H9 (cell line): ENCODE measurements at regions not wholly inside any gene's neighbourhood (a gene's known extent, or its start where the extent isn't known, plus 50 kb on each side); places are given as distances from the start of the nearest gene placed in this dataset.

ENCODE experiments used
- DNase-seq: peaks from one replicate; pipeline ENCODE4 v3.0.0-alpha.2; 2017
- H2AFZ ChIP-seq: one replicate; pipeline ENCODE4 v1.6.1; 2013; ENCODE audit warnings: mild to moderate bottlenecking, low read length, control low read depth, moderate library complexity
- H2AK5ac ChIP-seq: 2 replicates; pipeline ENCODE4 v1.6.1; 2013; ENCODE audit warnings: low read length, control low read depth, mixed read lengths; ENCODE audit not compliant: insufficient read length
- H2BK120ac ChIP-seq: one replicate; pipeline ENCODE4 v1.6.1; 2013; ENCODE audit warnings: low read depth, mild to moderate bottlenecking, low read length, control low read depth, inconsistent platforms; ENCODE audit not compliant: poor library complexity, severe bottlenecking
- H2BK12ac ChIP-seq: 2 replicates; pipeline ENCODE4 v1.6.1; 2013; ENCODE audit warnings: low read length, control low read depth, mixed read lengths, low read depth; ENCODE audit not compliant: insufficient read length
- H2BK15ac ChIP-seq: 2 replicates; pipeline ENCODE4 v1.6.1; 2013; ENCODE audit warnings: low read depth, low read length, control low read depth
- H2BK20ac ChIP-seq: one replicate; pipeline ENCODE4 v1.6.1; 2013; ENCODE audit warnings: low read depth, mild to moderate bottlenecking, low read length, control low read depth, inconsistent platforms; ENCODE audit not compliant: poor library complexity, severe bottlenecking
- H2BK5ac ChIP-seq: 2 replicates; pipeline ENCODE4 v1.6.1; 2013; ENCODE audit warnings: low read length, control low read depth, mixed read lengths; ENCODE audit not compliant: insufficient read length
- H3K14ac ChIP-seq: 2 replicates; pipeline ENCODE4 v1.6.1; 2013; ENCODE audit warnings: low read length, control low read depth; ENCODE audit not compliant: insufficient read depth
- H3K18ac ChIP-seq: 2 replicates; pipeline ENCODE4 v1.6.1; 2013; ENCODE audit warnings: low read depth, mild to moderate bottlenecking, mixed read lengths, low read length, control low read depth; ENCODE audit not compliant: insufficient read length
- H3K23ac ChIP-seq: 2 replicates; pipeline ENCODE4 v1.6.1; 2013; ENCODE audit warnings: low read length, control low read depth, mixed read lengths, low read depth; ENCODE audit not compliant: insufficient read length
- H3K23me2 ChIP-seq: 2 replicates; pipeline ENCODE4 v1.6.1; 2013; ENCODE audit warnings: low read depth, mild to moderate bottlenecking, mixed read lengths, low read length, control low read depth; ENCODE audit not compliant: insufficient read length, poor library complexity, severe bottlenecking
- H3K27ac ChIP-seq: 2 replicates; pipeline ENCODE4 v1.5.1; 2013; ENCODE audit warnings: low read length, control low read depth, mixed read lengths, low read depth; ENCODE audit not compliant: insufficient read length
- H3K27me3 ChIP-seq: 2 replicates; pipeline ENCODE4 v1.6.1; 2013; ENCODE audit warnings: low read length, control low read depth, inconsistent platforms; ENCODE audit not compliant: insufficient read depth
- H3K4ac ChIP-seq: 2 replicates; pipeline ENCODE4 v1.6.1; 2013; ENCODE audit warnings: low read depth, mild to moderate bottlenecking, control low read depth, inconsistent platforms, low read length, moderate library complexity
- H3K4me1 ChIP-seq: 2 replicates; pipeline ENCODE4 v1.6.1; 2013; ENCODE audit warnings: low read length, control low read depth, inconsistent platforms; ENCODE audit not compliant: insufficient read depth
- H3K4me2 ChIP-seq: 2 replicates; pipeline ENCODE4 v1.6.1; 2013; ENCODE audit warnings: low read length, control low read depth, mixed read lengths; ENCODE audit not compliant: insufficient read length, insufficient read depth
- H3K56ac ChIP-seq: 2 replicates; pipeline ENCODE4 v1.6.1; 2013; ENCODE audit warnings: low read depth, mild to moderate bottlenecking, mixed read lengths, low read length, control low read depth; ENCODE audit not compliant: insufficient read length
- H3K79me1 ChIP-seq: 2 replicates; pipeline ENCODE4 v1.6.1; 2013; ENCODE audit warnings: low read depth, mild to moderate bottlenecking, moderate library complexity, low read length, control low read depth, inconsistent platforms; ENCODE audit not compliant: insufficient read depth, poor library complexity, severe bottlenecking
- H3K79me2 ChIP-seq: 2 replicates; pipeline ENCODE4 v1.6.1; 2013; ENCODE audit warnings: low read length, control low read depth, inconsistent platforms; ENCODE audit not compliant: insufficient read depth
- H3K9ac ChIP-seq: 2 replicates; pipeline ENCODE4 v1.6.1; 2013; ENCODE audit warnings: low read length, control low read depth, mixed read lengths; ENCODE audit not compliant: insufficient read length; ENCODE audit errors: extremely low read depth
- H3K9me3 ChIP-seq: one replicate; pipeline ENCODE4 v1.6.1; 2013; ENCODE audit warnings: low read depth, low read length, inconsistent platforms; ENCODE audit not compliant: control insufficient read depth
- H3T11ph ChIP-seq: one replicate; pipeline ENCODE4 v1.6.1; 2013; ENCODE audit warnings: mild to moderate bottlenecking, low read length, control low read depth, inconsistent platforms
- H4K20me1 ChIP-seq: one replicate; pipeline ENCODE4 v1.6.1; 2013; ENCODE audit not compliant: control insufficient read depth, insufficient read length, insufficient read depth
- H4K5ac ChIP-seq: 2 replicates; pipeline ENCODE4 v1.6.1; 2013; ENCODE audit warnings: low read depth, mild to moderate bottlenecking, mixed read lengths, low read length, control low read depth; ENCODE audit not compliant: insufficient read length
- H4K8ac ChIP-seq: replicated peaks from 2 replicates; pipeline ENCODE4 v1.6.1; 2013; ENCODE audit warnings: low read length, control low read depth, mixed read lengths, low read depth; ENCODE audit not compliant: insufficient read length
- H4K91ac ChIP-seq: 2 replicates; pipeline ENCODE4 v1.6.1; 2013; ENCODE audit warnings: low read depth, mild to moderate bottlenecking, moderate library complexity, mixed read lengths, low read length, control low read depth; ENCODE audit not compliant: insufficient read length
- H3K27ac Mint-ChIP-seq, 3 experiments: 2 replicates in 2 of 3; 3 replicates in 1 of 3; pipeline ENCODE4 v1.8.0; 2020 to 2021; ENCODE audit warnings: mixed read lengths in 3 of 3, mild to moderate bottlenecking in 1 of 3, moderate library complexity in 1 of 3
- H3K27me3 Mint-ChIP-seq: 2 replicates; pipeline ENCODE4 v1.8.0; 2021; ENCODE audit warnings: low read depth, mild to moderate bottlenecking, moderate library complexity, mixed read lengths
- H3K36me3 Mint-ChIP-seq, 3 experiments: 2 replicates in 2 of 3; 3 replicates in 1 of 3; pipeline ENCODE4 v1.8.0; 2020 to 2021; ENCODE audit warnings: low read depth in 3 of 3, mixed read lengths in 3 of 3; ENCODE audit not compliant: insufficient read depth in 1 of 3
- H3K4me1 Mint-ChIP-seq, 2 experiments: 2 replicates each; pipeline ENCODE4 v1.8.0; 2020; ENCODE audit warnings: mixed read lengths in 2 of 2
- H3K4me3 Mint-ChIP-seq, 2 experiments: 2 replicates in 1 of 2; 3 replicates in 1 of 2; pipeline ENCODE4 v1.8.0; 2020 to 2021; ENCODE audit warnings: mild to moderate bottlenecking in 2 of 2, mixed read lengths in 2 of 2, moderate library complexity in 1 of 2
- H3K9me3 Mint-ChIP-seq, 2 experiments: 2 replicates in 1 of 2; 3 replicates in 1 of 2; pipeline ENCODE4 v1.8.0; 2020; ENCODE audit warnings: mild to moderate bottlenecking in 2 of 2, mixed read lengths in 2 of 2, moderate library complexity in 1 of 2
- CTCF ChIP-seq: fragments of 200-600 bp; sonication (generic); conservative IDR thresholded peaks from 3 replicates; pipeline ENCODE4 v1.8.0; 2021; ENCODE audit warnings: antibody characterized with exemption, mild to moderate bottlenecking
- WGBS: extraction: QIAGEN DNeasy Blood & Tissue Kit; methylation state at CpG from one replicate; pipeline ENCODE4 v1.1.7; 2013; ENCODE audit warnings: missing lambda C conversion rate, low lambda C conversion rate, mixed read lengths; ENCODE audit not compliant: insufficient read length; ENCODE audit errors: extremely low coverage; 5-methylcytosine and 5-hydroxymethylcytosine counted together

- Histone ChIP-seq H2AFZ (no peak overlapping the region), H2BK12ac (no peak overlapping the region), H3K4me2 (no peak overlapping the region), H3K56ac (no peak overlapping the region), H3K23me2 (no peaks in the 10 kb centered on the region), H2BK5ac (no peak overlapping the region), H4K20me1 (no peaks in the 10 kb centered on the region), H2BK20ac (no peak overlapping the region), H2BK120ac (no peak overlapping the region), H3T11ph (no peak overlapping the region), H3K4ac (no peak overlapping the region), H4K91ac (no peak overlapping the region), H2AK5ac (no peak overlapping the region), H3K18ac (no peak overlapping the region), H3K9ac (no peak overlapping the region), H4K5ac (no peak overlapping the region), H3K14ac (no peak overlapping the region), H3K4me1 (no peaks in the 10 kb centered on the region; the same call in 1 of the 2 replicates), H3K27ac (no peak overlapping the region), H3K79me1 (no peaks in the 10 kb centered on the region), H4K8ac (no peak overlapping the region), H2BK15ac (no peak overlapping the region; the same call in 1 of the 2 replicates), H3K27me3 (no peaks in the 10 kb centered on the region), H3K9me3 (no peaks in the 10 kb centered on the region), H3K79me2 (no peaks in the 10 kb centered on the region), H3K23ac (no peak overlapping the region)
- Mint-ChIP-seq H3K27me3 (peaks cover 4% of the 10 kb centered on the region; the same call in 1 of the 2 replicates), H3K4me3 (no peak overlapping the region), H3K9me3 (no peaks in the 10 kb centered on the region; a peak in 1 of 5 replicates), H3K36me3 (no peaks in the 10 kb centered on the region), H3K4me1 (peaks cover 8 to 12% of the 10 kb centered on the region in 2 experiments), H3K27ac (no peak overlapping the region; a peak in 1 of 7 replicates)
- WGBS: no CpG with 5 or more reads among the region's 2 CpGs
- no peak for DNase-seq
- no peak for TF ChIP-seq CTCF
These were observed 58.8 kb upstream of the ZNF831 start for GRCh38 chr20:59104831-59105230.
